WTC11 (cell line): ENCODE measurements at regions not wholly inside any gene's neighbourhood (a gene's known extent, or its start where the extent isn't known, plus 50 kb on each side); places are given as distances from the start of the nearest gene placed in this dataset.

ENCODE experiments used
- ATAC-seq: fragments of 200-7000 bp; cut with Tn5 transposase; 2 replicates; pipeline ENCODE4 v1.10.0; 2021; ENCODE audit warnings: mild to moderate bottlenecking, moderate library complexity
- CTCF ChIA-PET: fragments of 300-600 bp; sonication (Branson Sonifier 250); formaldehyde crosslinking; loops from one replicate; lab custom pipeline; 2021; ENCODE audit warnings: antibody characterized with exemption; lab: Charles Lee
- POLR2A ChIA-PET: fragments of 350-600 bp; sonication (Branson Sonifier 250); formaldehyde crosslinking; loops from one replicate; lab custom pipeline; 2021; ENCODE audit warnings: antibody characterized with exemption; lab: Charles Lee
- DNase-seq: peaks from one replicate; pipeline ENCODE4 v3.0.0; 2021; ENCODE audit warnings: low spot score
- H3K27ac Mint-ChIP-seq: 2 replicates; pipeline ENCODE4 v1.8.0; 2021; ENCODE audit warnings: mixed read lengths
- H3K27me3 Mint-ChIP-seq: 2 replicates; pipeline ENCODE4 v1.8.0; 2021; ENCODE audit warnings: low read depth, mild to moderate bottlenecking, moderate library complexity, mixed read lengths
- H3K36me3 Mint-ChIP-seq: 2 replicates; pipeline ENCODE4 v1.8.0; 2021; ENCODE audit warnings: mixed read lengths
- H3K4me1 Mint-ChIP-seq: 2 replicates; pipeline ENCODE4 v1.8.0; 2022; ENCODE audit warnings: mixed read lengths
- H3K4me3 Mint-ChIP-seq: 2 replicates; pipeline ENCODE4 v1.8.0; 2021; ENCODE audit warnings: mild to moderate bottlenecking, moderate library complexity, mixed read lengths
- H3K9me3 Mint-ChIP-seq: 2 replicates; pipeline ENCODE4 v1.8.0; 2021; ENCODE audit warnings: mixed read lengths
- ATF1 ChIP-seq: sonication (generic); formaldehyde crosslinking; IDR thresholded peaks from 2 replicates; pipeline ENCODE4 v1.8.1; 2023; ENCODE audit warnings: mild to moderate bottlenecking, moderate library complexity, missing genetic modification reagents
- FOXP1 ChIP-seq: sonication (generic); formaldehyde crosslinking; IDR thresholded peaks from 2 replicates; pipeline ENCODE4 v1.8.0; 2022; ENCODE audit warnings: missing genetic modification reagents, mild to moderate bottlenecking, moderate library complexity, borderline replicate concordance
- GRHL2 ChIP-seq: fragments of 250-450 bp; sonication (Bioruptor Pico); IDR thresholded peaks from 2 replicates; pipeline ENCODE4 v1.8.0; 2022; ENCODE audit warnings: mild to moderate bottlenecking, moderate library complexity; ENCODE audit not compliant: insufficient replicate concordance, severe bottlenecking
- MYBL2 ChIP-seq: sonication (generic); formaldehyde crosslinking; IDR thresholded peaks from 2 replicates; pipeline ENCODE4 v1.8.1; 2023; ENCODE audit warnings: mild to moderate bottlenecking, moderate library complexity, missing genetic modification reagents
- NFATC4 ChIP-seq: fragments of 250-450 bp; sonication (Bioruptor Pico); IDR thresholded peaks from 2 replicates; pipeline ENCODE4 v1.9.0; 2021; ENCODE audit warnings: mild to moderate bottlenecking
- NFE2L1 ChIP-seq: sonication (generic); formaldehyde crosslinking; IDR thresholded peaks from 2 replicates; pipeline ENCODE4 v1.8.1; 2023; ENCODE audit warnings: missing genetic modification reagents
- NR3C1 ChIP-seq: sonication (generic); formaldehyde crosslinking; conservative IDR thresholded peaks from 2 replicates; pipeline ENCODE4 v1.8.1; 2023; ENCODE audit warnings: low read depth, mild to moderate bottlenecking, missing genetic modification reagents
- TEAD1 ChIP-seq: sonication (generic); formaldehyde crosslinking; IDR thresholded peaks from 2 replicates; pipeline ENCODE4 v1.8.0; 2022; ENCODE audit warnings: mild to moderate bottlenecking, missing genetic modification reagents
- ZNF263 ChIP-seq: sonication (generic); formaldehyde crosslinking; IDR thresholded peaks from 2 replicates; pipeline ENCODE4 v1.8.1; 2022; ENCODE audit warnings: low read depth, mild to moderate bottlenecking, moderate library complexity, missing genetic modification reagents
- ZNF317 ChIP-seq: sonication (generic); formaldehyde crosslinking; IDR thresholded peaks from 2 replicates; pipeline ENCODE4 v1.8.1; 2023; ENCODE audit warnings: low read depth, mild to moderate bottlenecking, moderate library complexity, missing genetic modification reagents, borderline replicate concordance
- ZNF423 ChIP-seq: fragments of 250-450 bp; sonication (Bioruptor Pico); IDR thresholded peaks from 2 replicates; pipeline ENCODE4 v2.1.2; 2022; ENCODE audit warnings: mild to moderate bottlenecking, moderate library complexity
- TF ChIP-seq, protein P1 (sequence below): fragments of 250-450 bp; sonication (Bioruptor Pico); IDR thresholded peaks from 2 replicates; pipeline ENCODE4 v1.8.0; 2021; ENCODE audit warnings: mild to moderate bottlenecking
- TF ChIP-seq, protein P2 (sequence below): sonication (generic); formaldehyde crosslinking; IDR thresholded peaks from 2 replicates; pipeline ENCODE4 v1.8.1; 2022; ENCODE audit warnings: mild to moderate bottlenecking, missing genetic modification reagents, moderate library complexity, borderline replicate concordance
- TF ChIP-seq, protein P3 (sequence below): fragments of 250-450 bp; sonication (Bioruptor Pico); IDR thresholded peaks from 2 replicates; pipeline ENCODE4 v1.9.0; 2021; ENCODE audit warnings: mild to moderate bottlenecking, borderline replicate concordance
- TF ChIP-seq, protein P4 (sequence below): fragments of 250-450 bp; sonication (Bioruptor Pico); IDR thresholded peaks from 2 replicates; pipeline ENCODE4 v1.9.0; 2021; ENCODE audit warnings: mild to moderate bottlenecking
- TF ChIP-seq, protein P5 (sequence below): sonication (generic); formaldehyde crosslinking; IDR thresholded peaks from 2 replicates; pipeline ENCODE4 v1.8.1; 2022; ENCODE audit warnings: low read depth, mild to moderate bottlenecking, moderate library complexity, missing genetic modification reagents, borderline replicate concordance

DNA sequence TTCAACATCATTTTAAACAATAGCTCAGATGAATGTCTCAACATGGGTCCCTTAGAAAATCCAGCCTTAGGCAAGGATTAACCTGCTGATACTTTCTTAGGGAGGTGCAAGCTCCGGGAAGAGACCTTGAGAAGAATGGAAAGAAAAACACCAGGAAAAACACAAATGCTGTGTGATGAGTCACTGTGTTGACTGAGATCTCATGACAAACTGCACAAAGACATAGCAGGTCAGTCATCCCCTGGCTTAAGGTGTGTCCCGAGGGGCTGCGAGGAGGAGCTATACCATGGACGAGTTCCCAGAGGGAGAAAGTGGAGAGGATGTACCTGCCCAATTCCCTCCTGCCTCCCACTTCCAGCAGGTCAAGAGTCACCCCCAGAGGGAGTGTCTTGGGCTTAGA lies 98.0 kb downstream of the TEX36 start:
- Mint-ChIP-seq H3K27me3 (peaks cover 5% of the 10 kb centered on the region; the same call in 1 of the 2 replicates), H3K4me1 (0 out of 2 replicates have a peak, but pooled peaks cover 2% of the 10 kb centered on the region), H3K27ac (no peak overlapping the region), H3K9me3 (peaks cover 7% of the 10 kb centered on the region; the same call in 1 of the 2 replicates), H3K4me3 (no peak overlapping the region), H3K36me3 (no peaks in the 10 kb centered on the region)
- ChIA-PET POLR2A (no interaction called here), CTCF (interaction anchor here (0.8 kb wide), 1 partner anchor 22 kb away, joined by 3 read pairs; no protein-coding TSS in a partner anchor)
- no peak for ATAC-seq
- DNase-seq, result no peak
- TF ChIP-seq MYBL2, result no peak
- TF ChIP-seq, protein P1, sequence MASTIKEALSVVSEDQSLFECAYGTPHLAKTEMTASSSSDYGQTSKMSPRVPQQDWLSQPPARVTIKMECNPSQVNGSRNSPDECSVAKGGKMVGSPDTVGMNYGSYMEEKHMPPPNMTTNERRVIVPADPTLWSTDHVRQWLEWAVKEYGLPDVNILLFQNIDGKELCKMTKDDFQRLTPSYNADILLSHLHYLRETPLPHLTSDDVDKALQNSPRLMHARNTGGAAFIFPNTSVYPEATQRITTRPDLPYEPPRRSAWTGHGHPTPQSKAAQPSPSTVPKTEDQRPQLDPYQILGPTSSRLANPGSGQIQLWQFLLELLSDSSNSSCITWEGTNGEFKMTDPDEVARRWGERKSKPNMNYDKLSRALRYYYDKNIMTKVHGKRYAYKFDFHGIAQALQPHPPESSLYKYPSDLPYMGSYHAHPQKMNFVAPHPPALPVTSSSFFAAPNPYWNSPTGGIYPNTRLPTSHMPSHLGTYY (CRISPR knock-in tag), result no peak
- TF ChIP-seq, protein P2, sequence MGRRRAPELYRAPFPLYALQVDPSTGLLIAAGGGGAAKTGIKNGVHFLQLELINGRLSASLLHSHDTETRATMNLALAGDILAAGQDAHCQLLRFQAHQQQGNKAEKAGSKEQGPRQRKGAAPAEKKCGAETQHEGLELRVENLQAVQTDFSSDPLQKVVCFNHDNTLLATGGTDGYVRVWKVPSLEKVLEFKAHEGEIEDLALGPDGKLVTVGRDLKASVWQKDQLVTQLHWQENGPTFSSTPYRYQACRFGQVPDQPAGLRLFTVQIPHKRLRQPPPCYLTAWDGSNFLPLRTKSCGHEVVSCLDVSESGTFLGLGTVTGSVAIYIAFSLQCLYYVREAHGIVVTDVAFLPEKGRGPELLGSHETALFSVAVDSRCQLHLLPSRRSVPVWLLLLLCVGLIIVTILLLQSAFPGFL (CRISPR knock-in tag), result no peak
- TF ChIP-seq, protein P3, sequence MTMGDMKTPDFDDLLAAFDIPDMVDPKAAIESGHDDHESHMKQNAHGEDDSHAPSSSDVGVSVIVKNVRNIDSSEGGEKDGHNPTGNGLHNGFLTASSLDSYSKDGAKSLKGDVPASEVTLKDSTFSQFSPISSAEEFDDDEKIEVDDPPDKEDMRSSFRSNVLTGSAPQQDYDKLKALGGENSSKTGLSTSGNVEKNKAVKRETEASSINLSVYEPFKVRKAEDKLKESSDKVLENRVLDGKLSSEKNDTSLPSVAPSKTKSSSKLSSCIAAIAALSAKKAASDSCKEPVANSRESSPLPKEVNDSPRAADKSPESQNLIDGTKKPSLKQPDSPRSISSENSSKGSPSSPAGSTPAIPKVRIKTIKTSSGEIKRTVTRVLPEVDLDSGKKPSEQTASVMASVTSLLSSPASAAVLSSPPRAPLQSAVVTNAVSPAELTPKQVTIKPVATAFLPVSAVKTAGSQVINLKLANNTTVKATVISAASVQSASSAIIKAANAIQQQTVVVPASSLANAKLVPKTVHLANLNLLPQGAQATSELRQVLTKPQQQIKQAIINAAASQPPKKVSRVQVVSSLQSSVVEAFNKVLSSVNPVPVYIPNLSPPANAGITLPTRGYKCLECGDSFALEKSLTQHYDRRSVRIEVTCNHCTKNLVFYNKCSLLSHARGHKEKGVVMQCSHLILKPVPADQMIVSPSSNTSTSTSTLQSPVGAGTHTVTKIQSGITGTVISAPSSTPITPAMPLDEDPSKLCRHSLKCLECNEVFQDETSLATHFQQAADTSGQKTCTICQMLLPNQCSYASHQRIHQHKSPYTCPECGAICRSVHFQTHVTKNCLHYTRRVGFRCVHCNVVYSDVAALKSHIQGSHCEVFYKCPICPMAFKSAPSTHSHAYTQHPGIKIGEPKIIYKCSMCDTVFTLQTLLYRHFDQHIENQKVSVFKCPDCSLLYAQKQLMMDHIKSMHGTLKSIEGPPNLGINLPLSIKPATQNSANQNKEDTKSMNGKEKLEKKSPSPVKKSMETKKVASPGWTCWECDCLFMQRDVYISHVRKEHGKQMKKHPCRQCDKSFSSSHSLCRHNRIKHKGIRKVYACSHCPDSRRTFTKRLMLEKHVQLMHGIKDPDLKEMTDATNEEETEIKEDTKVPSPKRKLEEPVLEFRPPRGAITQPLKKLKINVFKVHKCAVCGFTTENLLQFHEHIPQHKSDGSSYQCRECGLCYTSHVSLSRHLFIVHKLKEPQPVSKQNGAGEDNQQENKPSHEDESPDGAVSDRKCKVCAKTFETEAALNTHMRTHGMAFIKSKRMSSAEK (CRISPR knock-in tag), result no peak
- TF ChIP-seq NFE2L1 (CRISPR knock-in tag), result no peak
- no peak for TF ChIP-seq NR3C1
- no peak for TF ChIP-seq NFATC4 (CRISPR knock-in tag)
- no peak for TF ChIP-seq ATF1 (CRISPR knock-in tag)
- TF ChIP-seq, protein P4, sequence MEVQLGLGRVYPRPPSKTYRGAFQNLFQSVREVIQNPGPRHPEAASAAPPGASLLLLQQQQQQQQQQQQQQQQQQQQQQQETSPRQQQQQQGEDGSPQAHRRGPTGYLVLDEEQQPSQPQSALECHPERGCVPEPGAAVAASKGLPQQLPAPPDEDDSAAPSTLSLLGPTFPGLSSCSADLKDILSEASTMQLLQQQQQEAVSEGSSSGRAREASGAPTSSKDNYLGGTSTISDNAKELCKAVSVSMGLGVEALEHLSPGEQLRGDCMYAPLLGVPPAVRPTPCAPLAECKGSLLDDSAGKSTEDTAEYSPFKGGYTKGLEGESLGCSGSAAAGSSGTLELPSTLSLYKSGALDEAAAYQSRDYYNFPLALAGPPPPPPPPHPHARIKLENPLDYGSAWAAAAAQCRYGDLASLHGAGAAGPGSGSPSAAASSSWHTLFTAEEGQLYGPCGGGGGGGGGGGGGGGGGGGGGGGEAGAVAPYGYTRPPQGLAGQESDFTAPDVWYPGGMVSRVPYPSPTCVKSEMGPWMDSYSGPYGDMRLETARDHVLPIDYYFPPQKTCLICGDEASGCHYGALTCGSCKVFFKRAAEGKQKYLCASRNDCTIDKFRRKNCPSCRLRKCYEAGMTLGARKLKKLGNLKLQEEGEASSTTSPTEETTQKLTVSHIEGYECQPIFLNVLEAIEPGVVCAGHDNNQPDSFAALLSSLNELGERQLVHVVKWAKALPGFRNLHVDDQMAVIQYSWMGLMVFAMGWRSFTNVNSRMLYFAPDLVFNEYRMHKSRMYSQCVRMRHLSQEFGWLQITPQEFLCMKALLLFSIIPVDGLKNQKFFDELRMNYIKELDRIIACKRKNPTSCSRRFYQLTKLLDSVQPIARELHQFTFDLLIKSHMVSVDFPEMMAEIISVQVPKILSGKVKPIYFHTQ, result no peak
- no peak for TF ChIP-seq TEAD1 (CRISPR knock-in tag)
- no peak for TF ChIP-seq ZNF263
- TF ChIP-seq, protein P5, sequence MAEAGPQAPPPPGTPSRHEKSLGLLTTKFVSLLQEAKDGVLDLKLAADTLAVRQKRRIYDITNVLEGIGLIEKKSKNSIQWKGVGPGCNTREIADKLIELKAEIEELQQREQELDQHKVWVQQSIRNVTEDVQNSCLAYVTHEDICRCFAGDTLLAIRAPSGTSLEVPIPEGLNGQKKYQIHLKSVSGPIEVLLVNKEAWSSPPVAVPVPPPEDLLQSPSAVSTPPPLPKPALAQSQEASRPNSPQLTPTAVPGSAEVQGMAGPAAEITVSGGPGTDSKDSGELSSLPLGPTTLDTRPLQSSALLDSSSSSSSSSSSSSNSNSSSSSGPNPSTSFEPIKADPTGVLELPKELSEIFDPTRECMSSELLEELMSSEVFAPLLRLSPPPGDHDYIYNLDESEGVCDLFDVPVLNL, result no peak
- no peak for TF ChIP-seq FOXP1
- no peak for TF ChIP-seq ZNF317 (CRISPR knock-in tag)
- TF ChIP-seq ZNF423, result no peak
- TF ChIP-seq GRHL2 (CRISPR knock-in tag), result no peak
